HepG2 (cell line): ENCODE measurements at regions not wholly inside any gene's neighbourhood (a gene's known extent, or its start where the extent isn't known, plus 50 kb on each side); places are given as distances from the start of the nearest gene placed in this dataset.

Experiments used
- HHEX ChIP-seq: IDR thresholded peaks from 2 replicates; pipeline ENCODE4 v1.6.1; 2016; ENCODE audit warnings: control low read depth
- NR0B2 ChIP-seq: sonication (generic); formaldehyde crosslinking; IDR thresholded peaks from 2 replicates; pipeline ENCODE4 v1.4.0; 2020; ENCODE audit warnings: mild to moderate bottlenecking, missing genetic modification reagents
- ZBTB26 ChIP-seq: IDR thresholded peaks from 2 replicates; pipeline ENCODE4 v1.6.1; 2016; ENCODE audit warnings: missing compliant biosample characterization, missing genetic modification reagents, borderline replicate concordance
- ZFP91 ChIP-seq: sonication (generic); formaldehyde crosslinking; IDR thresholded peaks from 2 replicates; pipeline ENCODE4 v1.9.0; 2022; ENCODE audit warnings: missing genetic modification reagents, mild to moderate bottlenecking, borderline replicate concordance
- ZNF280B ChIP-seq: sonication (generic); formaldehyde crosslinking; IDR thresholded peaks from 2 replicates; pipeline ENCODE4 v1.5.0; 2020; ENCODE audit warnings: missing genetic modification reagents, mild to moderate bottlenecking, borderline replicate concordance
- ZNF687 ChIP-seq: sonication (generic); formaldehyde crosslinking; IDR thresholded peaks from 2 replicates; pipeline ENCODE4 v1.5.1; 2020; ENCODE audit warnings: mild to moderate bottlenecking, missing genetic modification reagents, moderate library complexity
- small RNA-seq, 3 experiments: library from RNA; depleted of rRNA; stranded (forward); fragments of <200 nt; gene quantifications; one replicate each; pipeline ENCODE3, GENCODE V24; 2012; ENCODE audit warnings: low read depth in 2 of 3, low replicate concordance in 1 of 3; ENCODE audit not compliant: insufficient read length in 3 of 3, insufficient read depth in 2 of 3

- TF ChIP-seq ZNF687 (CRISPR knock-in tag): no peak
- TF ChIP-seq ZBTB26 (CRISPR knock-in tag): no peak
- TF ChIP-seq NR0B2 (CRISPR knock-in tag): no peak
- TF ChIP-seq ZNF280B (CRISPR knock-in tag): no peak
- no peak for TF ChIP-seq ZFP91
- no peak for TF ChIP-seq HHEX (CRISPR knock-in tag)
- TF ChIP-seq, all 625 proteins: peak for 0
Observed at GRCh38 chr7:116449441-116449840, 50.1 kb upstream of the CAV2 start (continued).

Small RNAs in the stretch of these regions (small RNA-seq; reads per million reads assigned to genes)
- gene RF00017: 0 reads per million in 3 experiments
